Transverse colon (tissue), 4 donors: ENCODE measurements at regions not wholly inside any gene's neighbourhood (a gene's known extent, or its start where the extent isn't known, plus 50 kb on each side); places are given as distances from the start of the nearest gene placed in this dataset.

Experiments
- CTCF ChIP-seq, 5 experiments: fragments of 200-600 bp in 3 of 5; fragments of 450-650 bp in 2 of 5; sonication (generic) in 3 of 5; IDR thresholded peaks; 1 replicate in 2 of 5; 2 replicates in 3 of 5; pipeline ENCODE4 v1.5.1; 2016 to 2017; ENCODE audit warnings: antibody characterized with exemption in 5 of 5, inconsistent platforms in 3 of 5, mild to moderate bottlenecking in 2 of 5, moderate library complexity in 1 of 5
- EP300 ChIP-seq: sonication (generic); formaldehyde crosslinking; IDR thresholded peaks from one replicate; pipeline ENCODE4 v1.6.1; 2017; ENCODE audit warnings: antibody characterized with exemption, low read depth
- POLR2A ChIP-seq: fragments of 450-650 bp; IDR thresholded peaks from one replicate; pipeline ENCODE4 v1.6.1; 2016; ENCODE audit warnings: antibody characterized with exemption, mild to moderate bottlenecking, moderate library complexity
- POLR2AphosphoS5 ChIP-seq, 3 donors: sonication (generic); formaldehyde crosslinking; IDR thresholded peaks; one replicate each; pipeline ENCODE4 v1.6.1; 2016; ENCODE audit warnings: antibody characterized with exemption in 3 of 3

- TF ChIP-seq EP300 (no peak), CTCF (IDR thresholded peaks at IDR 0.05) (no peak), POLR2A (no peak), POLR2AphosphoS5 (IDR thresholded peaks at IDR 0.05) (no peak)
Measured at GRCh38 chr9:93815677-93816076, 139.5 kb downstream of the BARX1 start.
